Parathyroid adenoma (tissue), 2 donors: ENCODE measurements at regions not wholly inside any gene's neighbourhood (a gene's known extent, or its start where the extent isn't known, plus 50 kb on each side); places are given as distances from the start of the nearest gene placed in this dataset.
"Not testable (repeated sequence)": the region's sequence is repeated elsewhere in the genome, so short reads cannot be mapped to it uniquely, and the experiment has no call there.

Experiments used
- H2AFZ ChIP-seq: fragments of 300-600 bp; sonication (generic); one replicate; pipeline ENCODE4 v1.7.0; 2017; ENCODE audit warnings: antibody characterized with exemption, mild to moderate bottlenecking
- H3K27ac ChIP-seq: fragments of 300-600 bp; sonication (generic); one replicate; pipeline ENCODE4 v1.7.0; 2017
- H3K27me3 ChIP-seq: fragments of 300-600 bp; sonication (generic); one replicate; pipeline ENCODE4 v1.7.0; 2017; ENCODE audit warnings: low read length; ENCODE audit not compliant: control insufficient read depth, insufficient read depth
- H3K36me3 ChIP-seq: fragments of 300-600 bp; sonication (generic); one replicate; pipeline ENCODE4 v1.7.0; 2017; ENCODE audit warnings: low read length; ENCODE audit not compliant: control insufficient read depth, insufficient read depth
- H3K4me1 ChIP-seq: fragments of 300-600 bp; sonication (generic); one replicate; pipeline ENCODE4 v1.7.0; 2017; ENCODE audit warnings: control low read depth
- H3K4me2 ChIP-seq: fragments of 300-600 bp; sonication (generic); one replicate; pipeline ENCODE4 v1.7.0; 2017; ENCODE audit warnings: low read length
- H3K4me3 ChIP-seq: fragments of 300-600 bp; sonication (generic); one replicate; pipeline ENCODE4 v1.7.0; 2017; ENCODE audit warnings: low read depth, low read length
- H3K79me2 ChIP-seq: fragments of 300-600 bp; sonication (generic); one replicate; pipeline ENCODE4 v1.7.0; 2017; ENCODE audit warnings: control low read depth
- H3K9ac ChIP-seq: fragments of 300-600 bp; sonication (generic); one replicate; pipeline ENCODE4 v1.7.0; 2017; ENCODE audit warnings: mild to moderate bottlenecking
- H3K9me3 ChIP-seq: fragments of 300-600 bp; sonication (generic); one replicate; pipeline ENCODE4 v1.7.0; 2017; ENCODE audit warnings: low read length; ENCODE audit not compliant: control insufficient read depth
- CTCF ChIP-seq: fragments of 300-600 bp; sonication (generic); IDR thresholded peaks from one replicate; pipeline ENCODE4 v1.7.0; 2017; ENCODE audit warnings: antibody characterized with exemption, mild to moderate bottlenecking
- donor health status: primary hyperparathyroidism.

- Histone ChIP-seq H3K9ac (no peak overlapping the region), H3K9me3 (no peaks in the 10 kb centered on the region), H2AFZ (no peak overlapping the region), H3K4me2 (no peak overlapping the region), H3K4me3 (no peak overlapping the region), H3K27ac (no peak overlapping the region), H3K79me2 (no peaks in the 10 kb centered on the region), H3K27me3 (no peaks in the 10 kb centered on the region), H3K36me3 (no peaks in the 10 kb centered on the region), H3K4me1 (no peaks in the 10 kb centered on the region)
- TF ChIP-seq CTCF, result no peak
Observed at GRCh38 chr9:124121725-124122124, 110.2 kb downstream of the LHX2 start.

GRCh38 chr9:124122321-124122720 is 110.8 kb downstream of the LHX2 start:
- Histone ChIP-seq H2AFZ (no peak overlapping the region), H3K4me1 (no peaks in the 10 kb centered on the region)

GRCh38 chr9:124122813-124123462 is 111.4 kb downstream of the LHX2 start:
- Histone ChIP-seq H3K27ac (no peak overlapping the region), H2AFZ (no peak overlapping the region), H3K79me2 (no peaks in the 10 kb centered on the region), H3K4me1 (no peaks in the 10 kb centered on the region), H3K27me3 (no peaks in the 10 kb centered on the region), H3K9ac (no peak overlapping the region), H3K4me2 (no peak overlapping the region), H3K36me3 (no peaks in the 10 kb centered on the region), H3K4me3 (no peak overlapping the region), H3K9me3 (no peaks in the 10 kb centered on the region)
- no peak for TF ChIP-seq CTCF

More at GRCh38 chr9:124122321-124122720, 110.8 kb downstream of the LHX2 start:
- no peak overlapping the region for H3K27ac ChIP-seq
- no peak for TF ChIP-seq CTCF
- no peak overlapping the region for H3K9ac ChIP-seq
- H3K4me3 ChIP-seq, result no peak overlapping the region
- no peaks in the 10 kb centered on the region for H3K79me2 ChIP-seq
- no peaks in the 10 kb centered on the region for H3K9me3 ChIP-seq
- H3K36me3 ChIP-seq, result no peaks in the 10 kb centered on the region
- no peaks in the 10 kb centered on the region for H3K27me3 ChIP-seq
- no peak overlapping the region for H3K4me2 ChIP-seq

GRCh38 chr9:124123621-124124020 is 112.1 kb downstream of the LHX2 start:
- H3K9ac ChIP-seq, H3K79me2 ChIP-seq, H3K4me2 ChIP-seq, H3K27ac ChIP-seq, H3K4me3 ChIP-seq, H3K9me3 ChIP-seq, H3K36me3 ChIP-seq, H3K4me1 ChIP-seq, H3K27me3 ChIP-seq, H2AFZ ChIP-seq: not testable (repeated sequence)

- no peak overlapping the region for H3K27ac ChIP-seq
- no peak overlapping the region for H3K4me2 ChIP-seq
- no peak overlapping the region for H3K4me3 ChIP-seq
- TF ChIP-seq CTCF, result no peak
- H3K36me3 ChIP-seq, result no peaks in the 10 kb centered on the region
- H3K79me2 ChIP-seq, result no peaks in the 10 kb centered on the region
- H2AFZ ChIP-seq, result no peak overlapping the region
- no peak overlapping the region for H3K9ac ChIP-seq
- no peaks in the 10 kb centered on the region for H3K9me3 ChIP-seq
- H3K4me1 ChIP-seq, result no peaks in the 10 kb centered on the region
- no peaks in the 10 kb centered on the region for H3K27me3 ChIP-seq
Observed at GRCh38 chr9:124124729-124125650, 113.4 kb downstream of the LHX2 start.
